NCI-H2171 (cell line): ENCODE measurements at regions not wholly inside any gene's neighbourhood (a gene's known extent, or its start where the extent isn't known, plus 50 kb on each side); places are given as distances from the start of the nearest gene placed in this dataset.
"Not testable (repeated sequence)": the region's sequence is repeated elsewhere in the genome, so short reads cannot be mapped to it uniquely, and the experiment has no call there.

ENCODE experiments used
- DNase-seq: peaks from one replicate; lab custom pipeline; 2025; lab: John Stamatoyannopoulos, UW

DNA sequence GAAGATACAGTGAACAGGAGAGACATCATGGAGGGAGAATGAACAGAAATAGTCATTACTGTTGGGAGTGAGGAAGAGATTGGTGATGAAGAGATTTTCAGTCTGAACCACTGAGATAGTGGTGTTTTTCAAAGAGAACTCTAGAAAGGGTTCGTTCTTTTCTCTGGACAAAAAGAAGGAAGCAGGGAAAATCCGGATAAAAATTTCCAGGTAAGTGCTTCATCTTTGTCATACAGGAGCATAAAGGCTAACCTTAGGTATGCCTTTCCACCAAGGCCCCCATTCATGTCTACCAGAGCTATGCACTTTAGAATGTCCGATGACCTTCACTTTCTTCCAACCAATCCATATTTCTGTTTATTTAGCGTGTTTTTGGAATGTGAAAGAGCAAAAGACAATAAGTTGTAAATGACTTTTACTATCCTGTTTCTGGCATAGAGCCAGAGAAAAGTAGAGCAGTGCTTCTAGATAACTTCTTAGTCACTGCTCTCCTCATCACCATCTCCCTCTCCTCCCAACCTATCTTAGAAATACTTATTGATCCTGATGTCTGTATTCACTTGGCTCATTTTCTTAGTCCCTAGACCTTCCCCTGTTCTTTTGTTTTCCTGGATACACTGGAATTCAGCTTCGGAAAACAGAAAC is 116.5 kb downstream of the TTC6 start:
- DNase-seq, result no peak

DNA sequence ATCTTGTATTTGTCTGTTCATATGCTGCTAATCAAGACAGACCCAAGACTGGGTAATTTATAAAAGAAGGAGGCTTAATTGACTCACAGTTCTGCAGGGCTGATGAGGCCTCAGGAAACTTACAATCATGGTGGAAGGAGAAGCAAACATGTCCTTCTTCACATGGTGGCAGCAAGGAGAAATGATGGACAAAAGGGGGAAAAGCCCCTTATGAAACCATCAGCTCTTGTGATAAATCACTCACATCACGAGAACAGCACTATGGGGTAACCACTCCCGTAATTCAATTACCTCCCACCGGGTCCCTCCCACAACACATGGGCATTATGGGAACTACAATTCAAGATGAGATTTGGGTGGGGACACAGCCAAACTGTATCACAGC is 117.0 kb downstream of the TTC6 start:
- not testable (repeated sequence) for DNase-seq

DNA sequence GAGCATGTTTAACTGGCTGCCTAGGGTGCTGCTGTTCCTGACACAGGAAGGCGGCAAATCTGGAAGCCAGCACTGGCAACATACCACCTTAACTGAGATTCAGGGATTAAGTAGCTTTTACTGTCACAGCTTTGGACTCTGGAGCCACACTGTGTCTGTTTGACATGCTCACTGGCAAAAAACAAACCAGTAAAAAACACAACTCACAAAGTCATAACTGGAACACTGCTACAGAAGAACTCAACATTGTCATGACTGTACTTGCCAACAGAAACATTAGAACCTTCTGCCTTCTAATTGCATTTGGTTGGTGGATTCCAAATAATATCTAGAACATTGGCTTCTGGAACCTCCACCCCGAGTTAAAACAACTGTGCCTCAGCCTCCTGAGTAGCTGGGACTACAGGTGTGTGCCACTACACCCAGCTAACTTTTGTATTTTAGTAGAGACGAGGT is 117.6 kb downstream of the TTC6 start:
- DNase-seq, result no peak

DNA sequence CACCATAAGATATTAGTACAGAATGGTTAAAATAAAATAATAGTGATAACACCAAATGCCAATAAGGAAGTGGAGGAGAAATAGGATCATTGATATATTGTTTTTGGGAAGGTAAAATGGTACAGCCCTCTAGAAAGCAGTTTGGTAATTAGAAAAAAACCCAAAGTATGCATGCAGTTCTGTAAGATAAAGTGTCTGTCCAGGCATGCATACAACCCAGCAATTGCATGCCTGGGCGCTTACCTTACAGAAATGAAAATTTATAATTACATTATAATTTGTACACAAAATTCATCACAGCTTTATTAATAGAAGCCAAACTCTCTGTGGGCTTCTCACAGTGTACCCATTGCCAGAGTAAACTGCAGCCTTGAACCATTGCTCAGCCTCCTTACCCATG is 124.7 kb downstream of the TTC6 start:
- DNase-seq, result no peak

GRCh38 chr14:37721976-37722659 is 126.7 kb downstream of the TTC6 start:
- no peak for DNase-seq

GRCh38 chr14:37723515-37723914 is 128.1 kb downstream of the TTC6 start:
- DNase-seq, result no peak

- no peak for DNase-seq
Observed at GRCh38 chr14:37726708-37727107, 131.3 kb downstream of the TTC6 start.

DNA sequence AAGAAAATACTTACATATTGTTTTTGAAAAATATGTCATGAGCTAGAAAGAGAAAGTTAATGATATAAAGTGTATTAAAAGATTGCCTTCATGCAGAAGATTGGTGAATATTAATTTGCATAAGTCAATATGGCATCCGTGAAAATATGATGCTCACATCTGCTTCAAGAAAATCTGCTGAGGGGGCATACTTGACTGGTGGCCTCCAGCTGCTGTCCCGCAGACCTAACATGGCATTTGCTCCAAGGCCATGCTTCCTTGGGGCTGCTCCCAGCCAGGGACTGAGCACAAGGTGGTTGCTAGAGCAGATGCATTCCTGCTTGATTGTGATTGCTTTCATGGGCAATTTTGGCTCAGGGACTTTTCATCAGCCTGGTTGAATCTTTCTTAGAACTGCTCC is 133.8 kb downstream of the TTC6 start:
- no peak for DNase-seq

DNA sequence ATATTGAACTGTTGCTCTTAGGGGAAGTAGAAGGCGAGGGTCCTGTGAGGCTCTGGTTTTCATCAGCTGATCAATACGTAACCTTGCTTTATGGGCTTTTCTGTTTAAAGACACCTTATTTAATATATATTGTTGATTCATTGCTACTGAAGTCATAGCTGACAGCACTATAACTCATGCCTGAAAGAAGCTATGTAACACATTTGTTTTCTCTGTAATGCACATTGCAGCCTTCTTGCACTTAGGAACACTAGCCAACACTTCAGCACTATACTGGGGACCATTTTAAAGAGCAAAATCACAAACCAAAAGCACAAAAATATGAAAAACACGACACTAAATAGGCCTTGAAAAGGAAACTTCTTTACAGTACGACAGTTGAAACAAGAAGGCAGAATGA is 135.7 kb downstream of the TTC6 start:
- no peak for DNase-seq

GRCh38 chr14:37745657-37746056 is 150.2 kb downstream of the TTC6 start:
- DNase-seq, result no peak

GRCh38 chr14:37746140-37746832 is 150.9 kb downstream of the TTC6 start:
- no peak for DNase-seq

DNA sequence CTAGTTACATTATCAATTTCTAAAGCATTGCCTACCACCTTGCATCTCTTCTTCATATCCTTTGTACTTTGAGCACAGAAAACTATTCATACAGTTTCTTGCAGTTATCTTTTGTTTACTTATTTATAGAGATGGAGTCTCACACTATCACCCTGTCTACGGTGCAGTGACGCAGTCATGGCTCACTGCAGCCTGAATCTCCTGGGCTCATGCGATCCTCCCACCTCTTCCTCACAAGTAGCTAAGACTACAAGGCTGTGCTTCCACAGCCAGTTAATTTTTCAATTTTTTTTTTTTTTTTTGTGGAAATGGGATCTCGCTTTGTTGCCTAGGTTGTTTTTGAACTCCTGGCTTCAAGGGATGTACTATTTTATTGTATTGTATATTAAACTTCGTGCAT is 158.0 kb downstream of the TTC6 start:
- DNase-seq, result no peak

DNA sequence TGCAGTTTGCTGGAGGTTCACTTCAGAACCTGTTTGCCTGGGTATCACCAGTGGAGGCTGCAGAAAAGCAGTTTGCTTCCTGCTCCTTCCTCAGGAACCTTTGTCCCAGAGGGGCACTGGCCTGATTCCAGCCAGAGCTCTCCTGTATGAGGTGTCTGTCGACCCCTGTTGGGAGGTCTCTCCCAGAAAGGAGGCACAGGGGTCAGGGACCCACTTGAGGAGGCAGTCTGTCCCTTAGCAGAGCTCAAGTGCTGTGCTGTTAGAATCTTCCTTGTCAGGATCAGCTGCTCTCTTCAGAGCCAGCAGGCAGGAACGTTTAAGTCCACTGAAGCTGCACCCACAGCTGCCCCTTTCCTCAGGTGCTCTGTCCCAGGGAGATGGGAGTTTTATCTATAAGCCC is 164.8 kb downstream of the TTC6 start:
- not testable (repeated sequence) for DNase-seq

DNA sequence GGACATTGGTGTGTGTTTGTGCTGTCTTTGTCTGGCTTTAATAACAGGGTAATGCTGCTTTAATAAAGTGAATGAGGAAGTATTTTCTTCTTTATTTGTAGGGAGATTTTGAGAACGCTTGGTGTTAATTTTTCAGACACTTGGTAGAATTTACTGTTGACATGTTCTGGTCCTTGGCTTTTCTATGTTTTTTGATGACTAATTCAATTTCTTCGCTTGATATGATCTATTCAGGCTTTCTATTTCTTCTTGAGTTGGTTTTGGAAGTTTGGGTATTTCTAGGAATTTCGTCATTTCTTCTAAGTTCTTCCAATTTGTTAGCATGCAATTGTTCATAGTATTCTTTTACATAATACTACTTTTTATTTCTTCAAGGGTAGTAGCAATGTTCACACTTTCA is 167.8 kb downstream of the TTC6 start:
- no peak for DNase-seq

- not testable (repeated sequence) for DNase-seq
Observed at GRCh38 chr14:37772283-37772682, 176.9 kb downstream of the TTC6 start.

- no peak for DNase-seq
Observed at GRCh38 chr14:37776791-37777499, 181.5 kb downstream of the TTC6 start.

DNA sequence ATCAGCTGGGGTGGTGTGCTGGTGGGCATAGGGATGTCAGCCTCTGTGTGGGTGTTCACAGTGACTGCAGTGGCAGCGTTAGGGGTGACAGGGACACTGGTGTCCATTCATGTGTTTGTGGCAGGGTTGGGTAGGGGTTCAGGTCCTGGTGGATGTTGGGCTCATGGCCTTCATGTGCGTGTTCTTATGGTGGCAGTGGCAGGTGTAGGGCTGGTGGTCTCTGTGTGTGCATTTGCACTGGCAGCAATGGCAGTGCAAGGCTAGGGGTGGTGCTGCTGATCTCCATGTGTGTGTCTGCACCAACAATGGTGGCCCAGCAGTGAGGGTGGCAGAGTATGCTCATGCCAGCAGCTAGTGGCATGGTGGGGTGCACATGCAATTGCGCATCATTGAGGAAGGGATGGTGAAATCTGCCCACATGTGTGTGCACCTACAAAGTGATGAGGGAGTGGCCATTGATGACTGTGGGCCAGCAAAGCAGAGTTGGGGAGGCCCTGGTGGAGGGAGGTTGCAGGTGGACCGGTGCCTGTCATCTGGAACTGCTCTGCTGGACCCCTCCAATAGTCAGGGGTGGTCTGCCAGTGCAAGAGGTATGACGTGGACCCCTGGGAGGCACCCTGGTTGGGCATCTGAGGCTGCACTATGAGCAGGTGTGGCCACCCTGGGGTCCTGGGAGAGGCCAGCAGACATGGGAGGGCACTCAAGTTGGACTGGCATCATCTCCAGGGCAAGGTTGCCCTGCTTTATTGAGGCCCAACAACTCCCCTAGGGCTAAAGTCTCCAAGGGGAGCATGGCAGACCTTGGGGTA is 182.9 kb downstream of the TTC6 start:
- no peak for DNase-seq

DNA sequence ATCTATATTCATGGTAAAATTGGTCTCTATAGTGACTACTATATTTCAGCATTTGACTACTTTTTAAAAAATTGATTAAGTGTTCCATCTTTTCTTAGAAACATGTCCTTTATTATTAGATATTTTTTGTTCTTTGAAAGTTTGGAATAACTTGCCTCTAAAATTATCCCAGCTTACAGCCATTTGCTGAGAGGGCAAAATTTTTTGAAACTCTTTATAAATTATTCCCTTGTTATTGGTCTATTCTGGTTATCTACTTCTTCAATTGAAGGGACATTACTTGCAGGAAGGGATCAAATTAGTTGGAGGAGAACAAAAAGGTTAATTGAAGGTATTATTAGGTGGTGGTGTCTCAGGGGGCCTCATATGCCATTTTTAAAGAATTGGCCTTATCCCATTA is 184.1 kb downstream of the TTC6 start:
- DNase-seq, result no peak

GRCh38 chr14:37780731-37781130 is 185.3 kb downstream of the TTC6 start:
- not testable (repeated sequence) for DNase-seq

DNA sequence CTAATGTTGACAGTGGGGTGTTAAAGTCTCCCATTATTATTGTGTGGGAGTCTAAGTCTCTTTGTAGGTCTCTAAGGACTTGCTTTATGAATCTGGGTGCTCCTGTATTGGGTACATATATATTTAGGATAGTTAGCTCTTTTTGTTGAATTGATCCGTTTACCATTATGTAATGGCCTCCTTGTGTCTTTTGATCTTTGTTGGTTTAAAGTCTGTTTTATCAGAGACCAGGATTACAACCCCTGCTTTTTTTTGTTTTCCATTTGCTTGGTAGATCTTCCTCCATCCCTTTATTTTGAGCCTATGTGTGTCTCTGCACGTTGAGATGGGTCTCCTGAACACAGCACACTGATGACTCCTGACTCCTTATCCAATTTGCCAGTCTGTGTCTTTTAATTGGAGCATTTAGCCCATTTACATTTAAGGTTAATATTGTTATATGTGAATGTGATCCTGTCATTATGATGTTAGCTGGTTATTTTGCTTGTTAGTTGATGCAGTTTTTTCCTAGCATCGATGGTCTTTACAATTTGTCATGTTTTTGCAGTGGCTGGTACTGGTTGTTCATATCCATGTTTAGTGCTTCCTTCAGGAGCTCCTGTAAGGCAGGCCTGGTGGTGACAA is 188.9 kb downstream of the TTC6 start:
- DNase-seq, result not testable (repeated sequence)

GRCh38 chr14:37784827-37785223 is 189.4 kb downstream of the TTC6 start:
- DNase-seq, result not testable (repeated sequence)
